ENCODE measurements at regions not wholly inside any gene's neighbourhood (a gene's known extent, or its start where the extent isn't known, plus 50 kb on each side); places are given as distances from the start of the nearest gene placed in this dataset.

- TF ChIP-seq, protein P1, sequence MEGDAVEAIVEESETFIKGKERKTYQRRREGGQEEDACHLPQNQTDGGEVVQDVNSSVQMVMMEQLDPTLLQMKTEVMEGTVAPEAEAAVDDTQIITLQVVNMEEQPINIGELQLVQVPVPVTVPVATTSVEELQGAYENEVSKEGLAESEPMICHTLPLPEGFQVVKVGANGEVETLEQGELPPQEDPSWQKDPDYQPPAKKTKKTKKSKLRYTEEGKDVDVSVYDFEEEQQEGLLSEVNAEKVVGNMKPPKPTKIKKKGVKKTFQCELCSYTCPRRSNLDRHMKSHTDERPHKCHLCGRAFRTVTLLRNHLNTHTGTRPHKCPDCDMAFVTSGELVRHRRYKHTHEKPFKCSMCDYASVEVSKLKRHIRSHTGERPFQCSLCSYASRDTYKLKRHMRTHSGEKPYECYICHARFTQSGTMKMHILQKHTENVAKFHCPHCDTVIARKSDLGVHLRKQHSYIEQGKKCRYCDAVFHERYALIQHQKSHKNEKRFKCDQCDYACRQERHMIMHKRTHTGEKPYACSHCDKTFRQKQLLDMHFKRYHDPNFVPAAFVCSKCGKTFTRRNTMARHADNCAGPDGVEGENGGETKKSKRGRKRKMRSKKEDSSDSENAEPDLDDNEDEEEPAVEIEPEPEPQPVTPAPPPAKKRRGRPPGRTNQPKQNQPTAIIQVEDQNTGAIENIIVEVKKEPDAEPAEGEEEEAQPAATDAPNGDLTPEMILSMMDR (IDR thresholded peaks at IDR 0.05), result no peak
- TF ChIP-seq POLR2A (IDR thresholded peaks at IDR 0.05) (no peak), POLR2AphosphoS5 (IDR thresholded peaks at IDR 0.05) (no peak)
Measured at GRCh38 chr1:165031001-165031400, 325.5 kb downstream of the LMX1A start.
